Astrocyte (in vitro differentiated cells and primary cell): ENCODE measurements at regions not wholly inside any gene's neighbourhood (a gene's known extent, or its start where the extent isn't known, plus 50 kb on each side); places are given as distances from the start of the nearest gene placed in this dataset.
A peak's percentile ranks its signal among the peaks of the same experiment; 100 is the strongest.
"Not testable (repeated sequence)": the region's sequence is repeated elsewhere in the genome, so short reads cannot be mapped to it uniquely, and the experiment has no call there.

Source experiments
- DNase-seq: peaks from one replicate; pipeline ENCODE4 v3.0.0-alpha.2; 2010; ENCODE audit warnings: low read depth
- FAIRE-seq: peaks from 2 replicates; lab custom pipeline; 2011; peaks lifted over from hg19 to GRCh38; lab: Jason Lieb, UNC
- H2AFZ ChIP-seq: 2 replicates; pipeline ENCODE4 v1.6.0; 2012; ENCODE audit warnings: low read depth, low read length, inconsistent platforms
- H3K27ac ChIP-seq: 2 replicates; pipeline ENCODE4 v1.5.1; 2011; ENCODE audit warnings: low read depth, low read length, inconsistent platforms
- H3K27me3 ChIP-seq: 2 replicates; pipeline ENCODE4 v1.6.0; 2011; ENCODE audit warnings: low read length, inconsistent platforms; ENCODE audit not compliant: insufficient read depth
- H3K36me3 ChIP-seq: 2 replicates; pipeline ENCODE4 v1.5.1; 2011; ENCODE audit warnings: low read length, inconsistent platforms; ENCODE audit not compliant: insufficient read depth
- H3K4me1 ChIP-seq: 2 replicates; pipeline ENCODE4 v1.5.1; 2011; ENCODE audit warnings: low read length, inconsistent platforms; ENCODE audit not compliant: insufficient read depth
- H3K4me2 ChIP-seq: 2 replicates; pipeline ENCODE4 v1.6.0; 2012; ENCODE audit warnings: low read length, inconsistent platforms
- H3K4me3 ChIP-seq: 2 replicates; pipeline ENCODE4 v1.5.1; 2011; ENCODE audit warnings: low read depth, mild to moderate bottlenecking, low read length, inconsistent platforms; ENCODE audit not compliant: insufficient read depth
- H3K79me2 ChIP-seq: 2 replicates; pipeline ENCODE4 v1.6.0; 2012; ENCODE audit warnings: mild to moderate bottlenecking, low read length, inconsistent platforms; ENCODE audit not compliant: insufficient read depth
- H3K9ac ChIP-seq: 2 replicates; pipeline ENCODE4 v1.6.0; 2012; ENCODE audit warnings: mild to moderate bottlenecking, low read length, inconsistent platforms
- H3K9me3 ChIP-seq: 2 replicates; pipeline ENCODE4 v1.5.1; 2012; ENCODE audit warnings: low read depth, mild to moderate bottlenecking, low read length, inconsistent platforms; ENCODE audit not compliant: insufficient read depth
- H4K20me1 ChIP-seq: 2 replicates; pipeline ENCODE4 v1.6.0; 2012; ENCODE audit warnings: low read length, inconsistent platforms; ENCODE audit not compliant: insufficient read depth
- H3K27ac Mint-ChIP-seq: one replicate; pipeline ENCODE4 v1.8.0; 2021; ENCODE audit warnings: mild to moderate bottlenecking, mixed read lengths; ENCODE audit not compliant: unreplicated experiment
- H3K27me3 Mint-ChIP-seq: one replicate; pipeline ENCODE4 v1.8.0; 2021; ENCODE audit warnings: low read depth, mixed read lengths; ENCODE audit not compliant: unreplicated experiment
- H3K36me3 Mint-ChIP-seq: one replicate; pipeline ENCODE4 v1.8.0; 2021; ENCODE audit warnings: low read depth, mixed read lengths; ENCODE audit not compliant: unreplicated experiment
- H3K4me1 Mint-ChIP-seq: one replicate; pipeline ENCODE4 v1.8.0; 2021; ENCODE audit warnings: low read depth, mixed read lengths; ENCODE audit not compliant: unreplicated experiment
- H3K4me3 Mint-ChIP-seq: one replicate; pipeline ENCODE4 v1.8.0; 2021; ENCODE audit warnings: mild to moderate bottlenecking, moderate library complexity, mixed read lengths; ENCODE audit not compliant: unreplicated experiment
- H3K9me3 Mint-ChIP-seq: one replicate; pipeline ENCODE4 v1.8.0; 2021; ENCODE audit warnings: mild to moderate bottlenecking, mixed read lengths; ENCODE audit not compliant: unreplicated experiment
- CTCF ChIP-seq: IDR thresholded peaks from 2 replicates; pipeline ENCODE4 v1.5.1; 2011; ENCODE audit warnings: low read depth, mild to moderate bottlenecking, inconsistent platforms, low read length, moderate library complexity; ENCODE audit not compliant: insufficient read depth
- EZH2 ChIP-seq: IDR thresholded peaks from 2 replicates; pipeline ENCODE4 v1.6.1; 2012; ENCODE audit warnings: mild to moderate bottlenecking, low read length, inconsistent platforms; ENCODE audit not compliant: insufficient read depth

GRCh38 chrX:52263417-52263816, 78.7 kb downstream of the MAGED4 start:
- no peak overlapping the region for H2AFZ ChIP-seq
- no peak for TF ChIP-seq CTCF
- TF ChIP-seq EZH2, result no peak
- Mint-ChIP-seq H3K9me3 (no peaks in the 10 kb centered on the region), H3K27me3 (no peaks in the 10 kb centered on the region), H3K4me3 (no peak overlapping the region), H3K4me1 (no peaks in the 10 kb centered on the region), H3K36me3 (no peaks in the 10 kb centered on the region), H3K27ac (no peak overlapping the region)
- FAIRE-seq, result peak; percentile 17
- no peaks in the 10 kb centered on the region for H4K20me1 ChIP-seq
- no peak overlapping the region for H3K4me3 ChIP-seq
- DNase-seq, result no peak
- H3K79me2 ChIP-seq, result no peaks in the 10 kb centered on the region
- no peaks in the 10 kb centered on the region for H3K27me3 ChIP-seq
- no peak overlapping the region for H3K4me2 ChIP-seq
- H3K9me3 ChIP-seq, result no peaks in the 10 kb centered on the region
- no peak overlapping the region for H3K9ac ChIP-seq
- no peak overlapping the region for H3K27ac ChIP-seq
- H3K4me1 ChIP-seq, result no peaks in the 10 kb centered on the region
- no peaks in the 10 kb centered on the region for H3K36me3 ChIP-seq

GRCh38 chrX:52265713-52266112, 81.0 kb downstream of the MAGED4 start:
- Histone ChIP-seq H3K27me3 (no peaks in the 10 kb centered on the region), H3K4me3 (no peak overlapping the region), H2AFZ (no peak overlapping the region), H4K20me1 (no peaks in the 10 kb centered on the region), H3K9me3 (no peaks in the 10 kb centered on the region), H3K4me2 (no peak overlapping the region), H3K27ac (no peak overlapping the region), H3K9ac (no peak overlapping the region), H3K79me2 (no peaks in the 10 kb centered on the region), H3K4me1 (no peaks in the 10 kb centered on the region), H3K36me3 (no peaks in the 10 kb centered on the region)
- Mint-ChIP-seq H3K4me1 (no peaks in the 10 kb centered on the region), H3K27me3 (no peaks in the 10 kb centered on the region), H3K9me3 (no peaks in the 10 kb centered on the region), H3K4me3 (no peak overlapping the region), H3K27ac (no peak overlapping the region), H3K36me3 (no peaks in the 10 kb centered on the region)
- peak; percentile 45 for FAIRE-seq
- TF ChIP-seq CTCF (no peak), EZH2 (no peak)
- no peak for DNase-seq

DNA sequence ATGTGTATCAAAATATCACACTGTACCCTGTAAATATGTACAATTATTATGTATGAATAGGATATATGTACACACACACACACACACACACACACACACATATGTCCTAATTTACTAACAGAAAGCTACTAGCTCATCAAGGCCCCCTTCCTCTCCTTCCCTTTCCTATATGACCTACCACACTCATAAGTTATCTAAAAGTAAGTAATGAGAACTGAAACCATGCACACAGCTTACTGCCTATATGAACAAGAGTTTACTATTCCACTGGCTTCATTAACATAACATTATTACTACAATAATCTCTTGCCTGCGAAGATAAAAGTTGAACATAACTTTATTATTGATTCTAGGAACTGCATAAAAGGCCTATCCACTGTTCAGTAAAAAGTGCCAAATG, 83.8 kb downstream of the MAGED4 start:
- not testable (repeated sequence) for H3K4me1 Mint-ChIP-seq, DNase-seq, H3K27ac Mint-ChIP-seq

More for the DNA sequence above, 83.8 kb downstream of the MAGED4 start:
- not testable (repeated sequence) for H3K4me2 ChIP-seq, H3K79me2 ChIP-seq, H3K27me3 ChIP-seq, H3K9me3 Mint-ChIP-seq, H3K4me3 Mint-ChIP-seq, H3K36me3 ChIP-seq, FAIRE-seq, H3K9ac ChIP-seq, H3K4me3 ChIP-seq, H3K9me3 ChIP-seq, H2AFZ ChIP-seq, H3K27me3 Mint-ChIP-seq, H4K20me1 ChIP-seq, H3K4me1 ChIP-seq, H3K27ac ChIP-seq, H3K36me3 Mint-ChIP-seq
